WTC11 (cell line): ENCODE measurements at regions not wholly inside any gene's neighbourhood (a gene's known extent, or its start where the extent isn't known, plus 50 kb on each side); places are given as distances from the start of the nearest gene placed in this dataset.

Experiments used
- ATF1 ChIP-seq: sonication (generic); formaldehyde crosslinking; IDR thresholded peaks from 2 replicates; pipeline ENCODE4 v1.8.1; 2023; ENCODE audit warnings: mild to moderate bottlenecking, moderate library complexity, missing genetic modification reagents
- CREB1 ChIP-seq: sonication (generic); formaldehyde crosslinking; IDR thresholded peaks from 2 replicates; pipeline ENCODE4 v1.8.0; 2023; ENCODE audit warnings: mild to moderate bottlenecking, missing genetic modification reagents
- EMX1 ChIP-seq: fragments of 250-450 bp; sonication (Bioruptor Pico); IDR thresholded peaks from 2 replicates; pipeline ENCODE4 v1.8.0; 2021; ENCODE audit warnings: mild to moderate bottlenecking
- FOXK1 ChIP-seq: sonication (generic); formaldehyde crosslinking; IDR thresholded peaks from 2 replicates; pipeline ENCODE4 v1.8.0; 2022; ENCODE audit warnings: mild to moderate bottlenecking, moderate library complexity, missing genetic modification reagents
- KAT7 ChIP-seq: sonication (generic); formaldehyde crosslinking; IDR thresholded peaks from 2 replicates; pipeline ENCODE4 v1.8.1; 2023; ENCODE audit warnings: missing genetic modification reagents, mild to moderate bottlenecking, borderline replicate concordance
- NR1H2 ChIP-seq: sonication (generic); formaldehyde crosslinking; IDR thresholded peaks from 2 replicates; pipeline ENCODE4 v1.9.0; 2021; ENCODE audit warnings: mild to moderate bottlenecking, moderate library complexity, missing genetic modification reagents
- SP1 ChIP-seq: sonication (generic); formaldehyde crosslinking; conservative IDR thresholded peaks from 2 replicates; pipeline ENCODE4 v1.8.1; 2022; ENCODE audit warnings: missing genetic modification reagents
- TEAD4 ChIP-seq: sonication (generic); formaldehyde crosslinking; IDR thresholded peaks from 2 replicates; pipeline ENCODE4 v1.8.0; 2022; ENCODE audit warnings: mild to moderate bottlenecking, missing genetic modification reagents
- TF ChIP-seq, protein P1 (sequence below): fragments of 200-600 bp; IDR thresholded peaks from 2 replicates; pipeline ENCODE4 v1.8.0; 2022; ENCODE audit warnings: antibody characterized with exemption
- TF ChIP-seq, protein P2 (sequence below): sonication (generic); formaldehyde crosslinking; IDR thresholded peaks from 2 replicates; pipeline ENCODE4 v1.8.1; 2023; ENCODE audit warnings: mild to moderate bottlenecking, moderate library complexity, missing genetic modification reagents

DNA sequence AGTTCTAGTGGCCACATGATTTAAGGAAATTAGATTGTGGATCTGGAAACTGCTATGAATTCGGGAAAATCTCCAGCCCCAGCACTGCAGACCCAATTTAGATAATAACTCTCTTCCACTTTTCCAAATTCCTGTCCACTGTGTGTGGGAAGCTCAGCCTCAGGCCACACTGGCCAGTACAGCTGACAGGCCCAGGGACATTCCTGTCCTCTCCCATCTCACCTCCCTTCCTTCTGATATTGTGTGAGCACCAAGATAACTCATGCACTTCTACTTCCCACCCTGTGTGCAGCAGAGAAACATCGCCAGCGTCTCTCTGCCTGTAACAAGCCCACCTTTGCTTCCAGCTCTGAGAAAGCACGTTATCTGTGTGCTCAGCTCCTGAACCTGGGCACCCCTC, 145.1 kb upstream of the RREB1 start:
- TF ChIP-seq, protein P1, sequence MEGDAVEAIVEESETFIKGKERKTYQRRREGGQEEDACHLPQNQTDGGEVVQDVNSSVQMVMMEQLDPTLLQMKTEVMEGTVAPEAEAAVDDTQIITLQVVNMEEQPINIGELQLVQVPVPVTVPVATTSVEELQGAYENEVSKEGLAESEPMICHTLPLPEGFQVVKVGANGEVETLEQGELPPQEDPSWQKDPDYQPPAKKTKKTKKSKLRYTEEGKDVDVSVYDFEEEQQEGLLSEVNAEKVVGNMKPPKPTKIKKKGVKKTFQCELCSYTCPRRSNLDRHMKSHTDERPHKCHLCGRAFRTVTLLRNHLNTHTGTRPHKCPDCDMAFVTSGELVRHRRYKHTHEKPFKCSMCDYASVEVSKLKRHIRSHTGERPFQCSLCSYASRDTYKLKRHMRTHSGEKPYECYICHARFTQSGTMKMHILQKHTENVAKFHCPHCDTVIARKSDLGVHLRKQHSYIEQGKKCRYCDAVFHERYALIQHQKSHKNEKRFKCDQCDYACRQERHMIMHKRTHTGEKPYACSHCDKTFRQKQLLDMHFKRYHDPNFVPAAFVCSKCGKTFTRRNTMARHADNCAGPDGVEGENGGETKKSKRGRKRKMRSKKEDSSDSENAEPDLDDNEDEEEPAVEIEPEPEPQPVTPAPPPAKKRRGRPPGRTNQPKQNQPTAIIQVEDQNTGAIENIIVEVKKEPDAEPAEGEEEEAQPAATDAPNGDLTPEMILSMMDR = no peak
- TF ChIP-seq ATF1 (no peak), NR1H2 (CRISPR knock-in tag) (no peak), KAT7 (CRISPR knock-in tag) (no peak), EMX1 (CRISPR knock-in tag) (no peak), TEAD4 (CRISPR knock-in tag) (no peak), SP1 (CRISPR knock-in tag) (no peak), CREB1 (CRISPR knock-in tag) (no peak), FOXK1 (no peak)
- TF ChIP-seq, protein P2, sequence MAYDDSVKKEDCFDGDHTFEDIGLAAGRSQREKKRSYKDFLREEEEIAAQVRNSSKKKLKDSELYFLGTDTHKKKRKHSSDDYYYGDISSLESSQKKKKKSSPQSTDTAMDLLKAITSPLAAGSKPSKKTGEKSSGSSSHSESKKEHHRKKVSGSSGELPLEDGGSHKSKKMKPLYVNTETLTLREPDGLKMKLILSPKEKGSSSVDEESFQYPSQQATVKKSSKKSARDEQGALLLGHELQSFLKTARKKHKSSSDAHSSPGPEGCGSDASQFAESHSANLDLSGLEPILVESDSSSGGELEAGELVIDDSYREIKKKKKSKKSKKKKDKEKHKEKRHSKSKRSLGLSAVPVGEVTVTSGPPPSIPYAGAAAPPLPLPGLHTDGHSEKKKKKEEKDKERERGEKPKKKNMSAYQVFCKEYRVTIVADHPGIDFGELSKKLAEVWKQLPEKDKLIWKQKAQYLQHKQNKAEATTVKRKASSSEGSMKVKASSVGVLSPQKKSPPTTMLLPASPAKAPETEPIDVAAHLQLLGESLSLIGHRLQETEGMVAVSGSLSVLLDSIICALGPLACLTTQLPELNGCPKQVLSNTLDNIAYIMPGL = no peak
